ENCODE measurements at regions not wholly inside any gene's neighbourhood (a gene's known extent, or its start where the extent isn't known, plus 50 kb on each side); places are given as distances from the start of the nearest gene placed in this dataset.

GRCh38 chr5:153187503-153187902 is 303.0 kb upstream of the GRIA1 start:
- no peak for TF ChIP-seq POLR2AphosphoS5 (IDR thresholded peaks at IDR 0.05)
- no peak for TF ChIP-seq CTCF (IDR thresholded peaks at IDR 0.05)
- no peak for TF ChIP-seq POLR2A (IDR thresholded peaks at IDR 0.05)
